HCT116 (cell line): ENCODE measurements at regions not wholly inside any gene's neighbourhood (a gene's known extent, or its start where the extent isn't known, plus 50 kb on each side); places are given as distances from the start of the nearest gene placed in this dataset.

Experiments
- CEBPB ChIP-seq: IDR thresholded peaks from 2 replicates; pipeline ENCODE4 v1.6.1; 2012; ENCODE audit warnings: low read depth
- EGR1 ChIP-seq: IDR thresholded peaks from 2 replicates; pipeline ENCODE4 v1.6.1; 2012; ENCODE audit warnings: low read depth
- EZH2 ChIP-seq: fragments of 200-600 bp; sonication (generic); IDR thresholded peaks from 2 replicates; pipeline ENCODE4 v1.6.1; 2017; ENCODE audit warnings: antibody characterized with exemption, mixed run types
- EZH2phosphoT487 ChIP-seq: fragments of 200-600 bp; IDR thresholded peaks from 2 replicates; pipeline ENCODE4 v1.6.1; 2018; ENCODE audit warnings: antibody characterized with exemption, borderline replicate concordance
- JUND ChIP-seq: IDR thresholded peaks from 2 replicates; pipeline ENCODE4 v1.6.1; 2012
- POLR2A ChIP-seq: IDR thresholded peaks from 2 replicates; pipeline ENCODE4 v1.7.0; 2011; ENCODE audit warnings: borderline replicate concordance; ENCODE audit not compliant: insufficient read depth, insufficient read length; ENCODE audit errors: extremely low read depth
- POLR2AphosphoS5 ChIP-seq: IDR thresholded peaks from 2 replicates; pipeline ENCODE4 v1.6.1; 2011; ENCODE audit warnings: mild to moderate bottlenecking, low read depth, low read length, moderate library complexity
- SP1 ChIP-seq: IDR thresholded peaks from 2 replicates; pipeline ENCODE4 v1.6.1; 2012; ENCODE audit warnings: low read depth
- TCF7L2 ChIP-seq: IDR thresholded peaks from 2 replicates; pipeline ENCODE4 v1.7.0; 2011; ENCODE audit warnings: borderline replicate concordance, inconsistent platforms; ENCODE audit not compliant: insufficient read depth, insufficient read length; ENCODE audit errors: extremely low read depth
- ZNF274 ChIP-seq: fragments of 200-500 bp; sonication (Bioruptor generic); IDR thresholded peaks from 2 replicates; pipeline ENCODE4 v1.6.1; 2014; ENCODE audit warnings: mild to moderate bottlenecking, low read depth, low read length, inconsistent platforms
- TF ChIP-seq, protein P1 (sequence below), 3 experiments: fragments of 200-600 bp in 1 of 3; sonication (generic) in 1 of 3; IDR thresholded peaks in 2 of 3; conservative IDR thresholded peaks in 1 of 3; 2 replicates each; pipeline ENCODE4 v1.5.1; 2012 to 2017; ENCODE audit warnings: low read depth in 2 of 3, low read length in 2 of 3, antibody characterized with exemption in 1 of 3, borderline replicate concordance in 1 of 3, control low read depth in 1 of 3, mild to moderate bottlenecking in 1 of 3, mixed read lengths in 1 of 3, mixed run types in 1 of 3, moderate library complexity in 1 of 3; ENCODE audit not compliant: insufficient read depth in 1 of 3
- TF ChIP-seq, protein P2 (sequence below): IDR thresholded peaks from 2 replicates; pipeline ENCODE4 v1.6.1; 2012; ENCODE audit warnings: low read depth
- TF ChIP-seq, protein P3 (sequence below): IDR thresholded peaks from 2 replicates; pipeline ENCODE4 v1.6.1; 2012
- TF ChIP-seq, protein P4 (sequence below): IDR thresholded peaks from 2 replicates; pipeline ENCODE4 v1.6.1; 2012

DNA sequence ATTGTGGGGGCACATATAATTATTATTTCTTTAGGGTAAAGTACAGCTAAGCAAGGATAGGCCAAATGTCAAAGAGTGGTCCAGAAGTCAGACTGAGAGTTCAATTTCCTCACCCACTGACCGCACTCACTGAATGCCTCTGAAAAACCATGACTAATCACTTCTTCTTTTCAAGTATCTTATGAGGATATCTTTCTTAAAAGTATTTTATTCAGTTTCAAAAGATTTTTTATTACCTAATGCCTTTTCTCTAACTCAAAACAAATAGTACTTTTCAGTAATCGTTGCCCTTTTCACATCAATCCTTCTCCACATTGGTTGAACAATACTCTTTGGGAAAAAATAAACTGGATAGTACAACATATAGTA, 61.7 kb upstream of the CAMK2D start:
- TF ChIP-seq, protein P1, sequence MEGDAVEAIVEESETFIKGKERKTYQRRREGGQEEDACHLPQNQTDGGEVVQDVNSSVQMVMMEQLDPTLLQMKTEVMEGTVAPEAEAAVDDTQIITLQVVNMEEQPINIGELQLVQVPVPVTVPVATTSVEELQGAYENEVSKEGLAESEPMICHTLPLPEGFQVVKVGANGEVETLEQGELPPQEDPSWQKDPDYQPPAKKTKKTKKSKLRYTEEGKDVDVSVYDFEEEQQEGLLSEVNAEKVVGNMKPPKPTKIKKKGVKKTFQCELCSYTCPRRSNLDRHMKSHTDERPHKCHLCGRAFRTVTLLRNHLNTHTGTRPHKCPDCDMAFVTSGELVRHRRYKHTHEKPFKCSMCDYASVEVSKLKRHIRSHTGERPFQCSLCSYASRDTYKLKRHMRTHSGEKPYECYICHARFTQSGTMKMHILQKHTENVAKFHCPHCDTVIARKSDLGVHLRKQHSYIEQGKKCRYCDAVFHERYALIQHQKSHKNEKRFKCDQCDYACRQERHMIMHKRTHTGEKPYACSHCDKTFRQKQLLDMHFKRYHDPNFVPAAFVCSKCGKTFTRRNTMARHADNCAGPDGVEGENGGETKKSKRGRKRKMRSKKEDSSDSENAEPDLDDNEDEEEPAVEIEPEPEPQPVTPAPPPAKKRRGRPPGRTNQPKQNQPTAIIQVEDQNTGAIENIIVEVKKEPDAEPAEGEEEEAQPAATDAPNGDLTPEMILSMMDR (IDR thresholded peaks at IDR 0.05 in 2 of 3, conservative IDR thresholded peaks at IDR 0.05 in 1 of 3; ENCODE audit: borderline replicate concordance in 1 of 3, insufficient read depth in 1 of 3, low read depth in 2 of 3, low read length in 2 of 3), result no peak
- TF ChIP-seq EZH2phosphoT487 (no peak), CEBPB (no peak), POLR2AphosphoS5 (no peak), TCF7L2 (no peak), JUND (no peak), ZNF274 (no peak), EZH2 (no peak), POLR2A (no peak), EGR1 (no peak), SP1 (no peak)
- TF ChIP-seq, protein P2, sequence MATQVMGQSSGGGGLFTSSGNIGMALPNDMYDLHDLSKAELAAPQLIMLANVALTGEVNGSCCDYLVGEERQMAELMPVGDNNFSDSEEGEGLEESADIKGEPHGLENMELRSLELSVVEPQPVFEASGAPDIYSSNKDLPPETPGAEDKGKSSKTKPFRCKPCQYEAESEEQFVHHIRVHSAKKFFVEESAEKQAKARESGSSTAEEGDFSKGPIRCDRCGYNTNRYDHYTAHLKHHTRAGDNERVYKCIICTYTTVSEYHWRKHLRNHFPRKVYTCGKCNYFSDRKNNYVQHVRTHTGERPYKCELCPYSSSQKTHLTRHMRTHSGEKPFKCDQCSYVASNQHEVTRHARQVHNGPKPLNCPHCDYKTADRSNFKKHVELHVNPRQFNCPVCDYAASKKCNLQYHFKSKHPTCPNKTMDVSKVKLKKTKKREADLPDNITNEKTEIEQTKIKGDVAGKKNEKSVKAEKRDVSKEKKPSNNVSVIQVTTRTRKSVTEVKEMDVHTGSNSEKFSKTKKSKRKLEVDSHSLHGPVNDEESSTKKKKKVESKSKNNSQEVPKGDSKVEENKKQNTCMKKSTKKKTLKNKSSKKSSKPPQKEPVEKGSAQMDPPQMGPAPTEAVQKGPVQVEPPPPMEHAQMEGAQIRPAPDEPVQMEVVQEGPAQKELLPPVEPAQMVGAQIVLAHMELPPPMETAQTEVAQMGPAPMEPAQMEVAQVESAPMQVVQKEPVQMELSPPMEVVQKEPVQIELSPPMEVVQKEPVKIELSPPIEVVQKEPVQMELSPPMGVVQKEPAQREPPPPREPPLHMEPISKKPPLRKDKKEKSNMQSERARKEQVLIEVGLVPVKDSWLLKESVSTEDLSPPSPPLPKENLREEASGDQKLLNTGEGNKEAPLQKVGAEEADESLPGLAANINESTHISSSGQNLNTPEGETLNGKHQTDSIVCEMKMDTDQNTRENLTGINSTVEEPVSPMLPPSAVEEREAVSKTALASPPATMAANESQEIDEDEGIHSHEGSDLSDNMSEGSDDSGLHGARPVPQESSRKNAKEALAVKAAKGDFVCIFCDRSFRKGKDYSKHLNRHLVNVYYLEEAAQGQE, result no peak
- TF ChIP-seq, protein P3, sequence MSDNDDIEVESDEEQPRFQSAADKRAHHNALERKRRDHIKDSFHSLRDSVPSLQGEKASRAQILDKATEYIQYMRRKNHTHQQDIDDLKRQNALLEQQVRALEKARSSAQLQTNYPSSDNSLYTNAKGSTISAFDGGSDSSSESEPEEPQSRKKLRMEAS, result no peak
- TF ChIP-seq, protein P4, sequence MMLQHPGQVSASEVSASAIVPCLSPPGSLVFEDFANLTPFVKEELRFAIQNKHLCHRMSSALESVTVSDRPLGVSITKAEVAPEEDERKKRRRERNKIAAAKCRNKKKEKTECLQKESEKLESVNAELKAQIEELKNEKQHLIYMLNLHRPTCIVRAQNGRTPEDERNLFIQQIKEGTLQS, result no peak
